Endothelial cell (in vitro differentiated cells): ENCODE measurements at regions not wholly inside any gene's neighbourhood (a gene's known extent, or its start where the extent isn't known, plus 50 kb on each side); places are given as distances from the start of the nearest gene placed in this dataset.

Source experiments
- DNase-seq: peaks from one replicate; pipeline ENCODE4 v3.0.0; 2021; ENCODE audit warnings: low spot score
- H3K27ac Mint-ChIP-seq: one replicate; pipeline ENCODE4 v1.8.0; 2021; ENCODE audit warnings: mixed read lengths, inconsistent platforms; ENCODE audit not compliant: unreplicated experiment
- H3K27me3 Mint-ChIP-seq: one replicate; pipeline ENCODE4 v1.8.0; 2021; ENCODE audit warnings: mild to moderate bottlenecking, moderate library complexity, mixed read lengths, inconsistent platforms; ENCODE audit not compliant: unreplicated experiment
- H3K36me3 Mint-ChIP-seq: one replicate; pipeline ENCODE4 v1.8.0; 2021; ENCODE audit warnings: mild to moderate bottlenecking, low read depth, mixed read lengths, inconsistent platforms; ENCODE audit not compliant: unreplicated experiment
- H3K4me1 Mint-ChIP-seq: one replicate; pipeline ENCODE4 v1.8.0; 2021; ENCODE audit warnings: mild to moderate bottlenecking, mixed read lengths, inconsistent platforms; ENCODE audit not compliant: unreplicated experiment
- H3K4me3 Mint-ChIP-seq: one replicate; pipeline ENCODE4 v1.8.0; 2021; ENCODE audit warnings: mild to moderate bottlenecking, mixed read lengths, inconsistent platforms; ENCODE audit not compliant: unreplicated experiment
- H3K9me3 Mint-ChIP-seq: one replicate; pipeline ENCODE4 v1.8.0; 2021; ENCODE audit warnings: mixed read lengths, inconsistent platforms; ENCODE audit not compliant: unreplicated experiment
- TF ChIP-seq, protein P1 (sequence below): fragments of 200-600 bp; sonication (generic); IDR thresholded peaks from one replicate; pipeline ENCODE4 v1.5.0; 2021; ENCODE audit warnings: antibody characterized with exemption; ENCODE audit not compliant: unreplicated experiment

DNA sequence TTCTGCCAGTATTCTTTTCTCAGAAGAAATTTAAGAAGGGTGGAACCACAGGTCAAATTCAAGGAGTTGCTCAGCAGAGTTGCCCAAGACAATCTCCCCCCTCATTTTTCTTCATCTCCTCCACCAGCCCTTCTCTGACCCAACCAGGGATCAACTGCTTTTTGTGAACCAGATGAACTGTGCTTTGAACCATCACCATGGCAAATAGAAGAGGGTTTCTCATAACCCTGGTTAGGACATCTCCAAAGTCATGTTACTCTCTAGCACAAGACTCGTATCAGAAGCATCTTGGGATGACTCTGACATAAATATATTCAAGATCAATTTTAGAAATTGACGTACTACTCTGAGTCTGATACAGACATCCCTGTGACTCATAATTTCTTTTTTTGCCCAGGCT, 130.7 kb downstream of the ALDH8A1 start:
- Mint-ChIP-seq H3K4me3 (no peak overlapping the region), H3K9me3 (no peaks in the 10 kb centered on the region), H3K4me1 (no peaks in the 10 kb centered on the region), H3K27me3 (no peaks in the 10 kb centered on the region), H3K27ac (no peak overlapping the region), H3K36me3 (no peaks in the 10 kb centered on the region)
- TF ChIP-seq, protein P1, sequence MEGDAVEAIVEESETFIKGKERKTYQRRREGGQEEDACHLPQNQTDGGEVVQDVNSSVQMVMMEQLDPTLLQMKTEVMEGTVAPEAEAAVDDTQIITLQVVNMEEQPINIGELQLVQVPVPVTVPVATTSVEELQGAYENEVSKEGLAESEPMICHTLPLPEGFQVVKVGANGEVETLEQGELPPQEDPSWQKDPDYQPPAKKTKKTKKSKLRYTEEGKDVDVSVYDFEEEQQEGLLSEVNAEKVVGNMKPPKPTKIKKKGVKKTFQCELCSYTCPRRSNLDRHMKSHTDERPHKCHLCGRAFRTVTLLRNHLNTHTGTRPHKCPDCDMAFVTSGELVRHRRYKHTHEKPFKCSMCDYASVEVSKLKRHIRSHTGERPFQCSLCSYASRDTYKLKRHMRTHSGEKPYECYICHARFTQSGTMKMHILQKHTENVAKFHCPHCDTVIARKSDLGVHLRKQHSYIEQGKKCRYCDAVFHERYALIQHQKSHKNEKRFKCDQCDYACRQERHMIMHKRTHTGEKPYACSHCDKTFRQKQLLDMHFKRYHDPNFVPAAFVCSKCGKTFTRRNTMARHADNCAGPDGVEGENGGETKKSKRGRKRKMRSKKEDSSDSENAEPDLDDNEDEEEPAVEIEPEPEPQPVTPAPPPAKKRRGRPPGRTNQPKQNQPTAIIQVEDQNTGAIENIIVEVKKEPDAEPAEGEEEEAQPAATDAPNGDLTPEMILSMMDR, result no peak
- DNase-seq, result no peak

DNA sequence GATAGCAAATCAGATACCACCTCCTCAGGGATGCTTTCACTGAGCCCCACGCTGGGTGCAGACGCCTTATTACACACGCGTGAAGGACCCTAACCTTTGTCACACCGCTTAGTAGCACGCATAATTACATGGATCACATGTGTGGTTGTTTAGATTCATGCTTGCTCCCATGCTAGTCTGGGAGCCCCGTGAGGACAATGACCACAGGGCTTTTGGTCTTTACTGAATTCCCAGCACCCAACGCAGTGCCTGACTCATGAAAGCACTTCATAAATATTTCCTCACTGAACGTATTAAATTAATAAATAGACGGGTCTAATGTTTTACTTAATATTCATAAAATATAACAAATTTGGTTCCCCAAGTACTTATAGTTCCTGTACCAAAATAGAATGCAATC, 132.5 kb downstream of the ALDH8A1 start:
- H3K4me3 Mint-ChIP-seq, result no peak overlapping the region
- H3K4me1 Mint-ChIP-seq, result no peaks in the 10 kb centered on the region
- DNase-seq, result no peak
- H3K27ac Mint-ChIP-seq, result no peak overlapping the region
- no peaks in the 10 kb centered on the region for H3K36me3 Mint-ChIP-seq
- no peaks in the 10 kb centered on the region for H3K9me3 Mint-ChIP-seq
- no peaks in the 10 kb centered on the region for H3K27me3 Mint-ChIP-seq
- TF ChIP-seq, protein P1, result no peak

DNA sequence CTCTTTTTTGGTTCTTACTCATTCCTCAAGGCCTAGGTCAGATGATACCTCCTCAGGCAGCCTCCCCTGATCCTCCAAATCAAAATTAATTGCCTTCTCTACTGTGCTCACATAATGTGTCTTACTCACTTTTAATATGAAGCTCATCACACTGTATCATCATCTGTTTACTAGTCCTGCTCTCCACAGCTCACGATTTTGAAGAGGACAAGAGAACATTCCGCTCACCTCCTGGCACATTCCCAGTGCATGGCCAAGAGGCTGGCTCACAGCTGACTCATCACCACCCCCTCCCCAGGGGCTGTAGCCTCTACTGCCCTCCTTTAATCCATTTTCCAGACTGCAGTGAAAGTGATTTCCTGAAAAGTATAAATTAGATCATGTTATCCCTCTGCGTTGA, 133.1 kb downstream of the ALDH8A1 start:
- TF ChIP-seq, protein P1, result no peak
- no peaks in the 10 kb centered on the region for H3K27me3 Mint-ChIP-seq
- H3K4me1 Mint-ChIP-seq, result no peaks in the 10 kb centered on the region
- no peaks in the 10 kb centered on the region for H3K9me3 Mint-ChIP-seq
- H3K4me3 Mint-ChIP-seq, result no peak overlapping the region
- DNase-seq, result no peak
- no peaks in the 10 kb centered on the region for H3K36me3 Mint-ChIP-seq
- no peak overlapping the region for H3K27ac Mint-ChIP-seq

DNA sequence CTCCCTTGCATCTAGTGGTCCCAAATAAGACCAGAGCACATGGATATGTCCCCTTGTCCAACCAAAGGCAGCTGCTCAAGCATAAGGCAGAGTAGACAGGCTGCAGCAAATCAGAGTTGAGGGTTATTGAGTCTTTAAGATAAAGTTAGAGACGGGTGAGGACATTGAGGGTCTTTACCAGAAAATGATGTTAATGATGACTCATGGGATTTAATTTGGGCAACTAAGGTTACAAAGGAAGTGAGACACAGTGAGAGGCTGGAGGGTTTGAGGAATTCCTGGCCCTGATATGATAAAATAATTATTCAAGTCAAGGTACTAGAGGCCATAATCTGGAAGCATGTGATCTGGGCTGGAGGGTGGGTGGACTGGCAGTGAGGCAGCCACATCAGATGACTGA, 133.6 kb downstream of the ALDH8A1 start:
- no peak overlapping the region for H3K27ac Mint-ChIP-seq
- no peaks in the 10 kb centered on the region for H3K4me1 Mint-ChIP-seq
- DNase-seq, result no peak
- TF ChIP-seq, protein P1, result no peak
- no peak overlapping the region for H3K4me3 Mint-ChIP-seq
- H3K9me3 Mint-ChIP-seq, result no peaks in the 10 kb centered on the region
- H3K36me3 Mint-ChIP-seq, result no peaks in the 10 kb centered on the region
- no peaks in the 10 kb centered on the region for H3K27me3 Mint-ChIP-seq

DNA sequence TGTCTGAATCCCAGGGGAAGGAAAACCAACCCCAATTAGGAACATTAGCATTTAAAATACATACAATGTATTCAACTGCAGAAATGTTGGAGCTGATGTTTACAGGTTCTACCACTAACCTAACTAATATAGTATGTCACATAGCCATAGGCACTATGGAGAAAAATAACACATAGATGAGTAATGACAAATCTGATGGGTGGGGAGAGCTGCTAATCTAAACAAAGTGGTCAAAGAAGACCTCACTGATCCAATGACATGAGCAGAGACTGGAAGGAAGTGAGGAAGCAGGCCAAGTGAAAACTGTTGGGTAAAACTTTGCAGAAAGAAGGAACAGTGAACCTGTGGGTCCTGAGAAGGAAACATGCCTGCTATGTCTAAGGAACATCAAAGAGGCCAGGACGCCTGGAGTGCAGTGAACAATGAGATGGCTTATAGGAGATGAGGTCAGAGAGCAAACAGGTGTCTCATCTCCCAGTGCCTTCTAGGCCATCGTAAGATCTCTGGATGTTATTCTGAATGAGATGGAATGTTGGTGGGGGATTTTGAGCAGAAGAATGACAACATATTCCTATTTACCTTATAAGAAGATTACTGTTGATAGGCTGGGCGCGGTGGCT, 135.7 kb downstream of the ALDH8A1 start:
- Mint-ChIP-seq H3K9me3 (no peaks in the 10 kb centered on the region), H3K36me3 (no peaks in the 10 kb centered on the region), H3K4me3 (no peak overlapping the region), H3K27me3 (no peaks in the 10 kb centered on the region), H3K27ac (no peak overlapping the region), H3K4me1 (no peaks in the 10 kb centered on the region)
- TF ChIP-seq, protein P1, result no peak
- no peak for DNase-seq
